ENCODE measurements at regions not wholly inside any gene's neighbourhood (a gene's known extent, or its start where the extent isn't known, plus 50 kb on each side); places are given as distances from the start of the nearest gene placed in this dataset.
A peak's percentile ranks its signal among the peaks of the same experiment; 100 is the strongest.

GRCh38 chr2:215831296-215831913, 181.9 kb downstream of the MREG start:
- CTCF ChIA-PET, result no interaction called here

DNA sequence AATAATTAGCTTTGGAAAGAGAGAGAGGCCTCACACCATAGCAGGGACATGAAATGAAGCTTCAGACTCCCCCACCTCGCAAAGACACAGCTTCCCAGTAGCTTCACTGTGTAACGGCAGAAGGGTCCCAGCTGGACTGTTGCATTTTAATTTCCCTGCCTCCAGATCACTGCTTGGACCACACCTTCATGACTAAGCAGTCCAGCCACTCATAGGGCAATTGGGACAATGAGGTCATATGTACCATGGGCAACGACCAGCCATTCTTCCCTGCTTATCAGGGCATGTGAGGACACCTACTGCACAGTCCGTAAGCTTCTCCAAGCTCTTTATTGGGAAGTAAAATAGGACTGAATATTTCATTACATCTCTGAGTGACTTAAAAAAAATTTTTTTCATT, 183.0 kb downstream of the MREG start:
- POLR2A ChIA-PET, result no interaction called here
- CTCF ChIA-PET, result interaction anchor here (0.6 kb wide), 1 partner anchor 21 kb away, joined by 3 read pairs; no protein-coding TSS in a partner anchor
- TF ChIP-seq ELF4 (IDR thresholded peaks at IDR 0.05) (no peak), SP1 (IDR thresholded peaks at IDR 0.05) (no peak), TARDBP (IDR thresholded peaks at IDR 0.05) (no peak), ARNT (IDR thresholded peaks at IDR 0.05) (no peak), L3MBTL2 (conservative IDR thresholded peaks at IDR 0.05) (no peak), FOXA1 (IDR thresholded peaks at IDR 0.05) (no peak), HDGF (IDR thresholded peaks at IDR 0.05; ENCODE audit: borderline replicate concordance) (no peak), SUZ12 (IDR thresholded peaks at IDR 0.05) (no peak), FOXM1 (IDR thresholded peaks at IDR 0.05; ENCODE audit: borderline replicate concordance) (no peak)
- TF ChIP-seq, protein P1, sequence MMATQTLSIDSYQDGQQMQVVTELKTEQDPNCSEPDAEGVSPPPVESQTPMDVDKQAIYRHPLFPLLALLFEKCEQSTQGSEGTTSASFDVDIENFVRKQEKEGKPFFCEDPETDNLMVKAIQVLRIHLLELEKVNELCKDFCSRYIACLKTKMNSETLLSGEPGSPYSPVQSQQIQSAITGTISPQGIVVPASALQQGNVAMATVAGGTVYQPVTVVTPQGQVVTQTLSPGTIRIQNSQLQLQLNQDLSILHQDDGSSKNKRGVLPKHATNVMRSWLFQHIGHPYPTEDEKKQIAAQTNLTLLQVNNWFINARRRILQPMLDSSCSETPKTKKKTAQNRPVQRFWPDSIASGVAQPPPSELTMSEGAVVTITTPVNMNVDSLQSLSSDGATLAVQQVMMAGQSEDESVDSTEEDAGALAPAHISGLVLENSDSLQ (IDR thresholded peaks at IDR 0.05), result no peak
- no peak for DNase-seq (ENCODE audit: extremely low spot score)

More at GRCh38 chr2:215831296-215831913, 181.9 kb downstream of the MREG start:
- DNase-seq (ENCODE audit: extremely low spot score), result no peak
- TF ChIP-seq HDGF (IDR thresholded peaks at IDR 0.05; ENCODE audit: borderline replicate concordance), result no peak
- no peak for TF ChIP-seq FOXA1 (IDR thresholded peaks at IDR 0.05)
- no peak for TF ChIP-seq CTBP1 (IDR thresholded peaks at IDR 0.05; ENCODE audit: borderline replicate concordance)
- POLR2A ChIA-PET, result no interaction called here

DNA sequence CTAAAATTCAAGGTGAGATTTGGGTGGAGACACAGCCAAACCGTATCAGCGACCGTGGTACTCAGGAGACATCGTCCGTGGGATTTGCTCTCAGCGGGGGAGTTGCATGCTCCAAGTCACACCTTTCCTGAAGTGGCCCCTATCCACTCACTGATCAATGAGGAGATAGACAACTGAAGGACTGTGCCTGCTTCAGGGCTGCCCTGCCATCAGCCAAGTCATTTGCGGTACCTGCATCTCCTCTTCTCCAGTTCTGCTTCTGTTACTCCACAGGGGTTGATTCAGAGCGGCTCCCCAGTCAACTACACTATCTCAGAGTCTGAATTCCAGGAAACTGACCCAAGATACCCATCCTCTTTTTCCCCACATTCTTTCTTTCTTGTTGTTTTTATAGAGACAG, 184.1 kb downstream of the MREG start:
- ChIA-PET CTCF (no interaction called here), POLR2A (no interaction called here)
- TF ChIP-seq ELF4 (IDR thresholded peaks at IDR 0.05) (no peak), FOXM1 (IDR thresholded peaks at IDR 0.05; ENCODE audit: borderline replicate concordance) (no peak), TARDBP (IDR thresholded peaks at IDR 0.05) (no peak), ZNF384 (IDR thresholded peaks at IDR 0.05) (no peak), L3MBTL2 (conservative IDR thresholded peaks at IDR 0.05) (no peak), ARNT (IDR thresholded peaks at IDR 0.05) (no peak), FOXA1 (IDR thresholded peaks at IDR 0.05) (no peak), SP1 (IDR thresholded peaks at IDR 0.05) (no peak)
- no peak for DNase-seq (ENCODE audit: extremely low spot score)

- CTCF ChIA-PET, result interaction anchor here (0.5 to 1.9 kb wide), 4 partner anchors 11 to 389 kb away, joined by 3 to 5 read pairs (median 3); no protein-coding TSS in a partner anchor
Observed at GRCh38 chr2:215828528-215829184, 184.7 kb downstream of the MREG start.

DNA sequence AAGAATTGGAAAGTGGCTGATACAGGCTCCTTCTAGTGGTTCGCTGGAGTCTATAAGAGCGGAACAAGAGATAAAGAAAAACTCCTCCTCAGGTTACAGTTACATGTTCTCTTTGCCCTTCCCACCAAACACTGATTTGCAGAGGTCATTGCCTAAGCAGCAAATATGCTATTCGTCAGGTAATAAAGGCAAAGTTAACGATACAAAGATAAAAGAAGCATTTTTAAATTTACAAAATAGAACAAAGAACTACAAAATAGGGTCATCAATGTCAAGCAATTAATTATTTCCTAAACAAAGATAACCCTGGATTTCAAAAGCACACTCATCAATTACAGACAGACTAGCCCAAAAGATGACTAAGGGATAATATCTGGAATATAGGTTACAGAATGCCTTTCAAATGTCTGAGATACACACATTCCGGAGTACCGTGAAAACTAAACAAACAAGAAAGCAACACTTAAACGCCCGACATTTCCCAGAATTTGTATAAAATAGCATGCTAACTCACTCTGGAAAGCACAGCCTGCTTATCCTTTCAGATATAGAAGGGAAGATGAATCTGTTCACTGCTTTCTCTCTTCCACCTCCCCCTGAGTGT, 186.4 kb downstream of the MREG start:
- ChIA-PET CTCF (interaction anchor here (1.9 kb wide), 1 partner anchor 13 kb away, joined by 5 read pairs; no protein-coding TSS in a partner anchor), POLR2A (no interaction called here)
- no peak for DNase-seq (ENCODE audit: extremely low spot score)
- no peak for TF ChIP-seq TARDBP (IDR thresholded peaks at IDR 0.05)
- TF ChIP-seq CTBP1 (IDR thresholded peaks at IDR 0.05; ENCODE audit: borderline replicate concordance), result no peak
- TF ChIP-seq FOXK2 (IDR thresholded peaks at IDR 0.05), result no peak
- no peak for TF ChIP-seq FOXM1 (IDR thresholded peaks at IDR 0.05; ENCODE audit: borderline replicate concordance)
- TF ChIP-seq LEF1 (IDR thresholded peaks at IDR 0.05; ENCODE audit: borderline replicate concordance), result no peak

More at GRCh38 chr2:215828528-215829184, 184.7 kb downstream of the MREG start:
- no peak for TF ChIP-seq TARDBP (IDR thresholded peaks at IDR 0.05)
- TF ChIP-seq ELF4 (IDR thresholded peaks at IDR 0.05), result no peak
- TF ChIP-seq, protein P1 (IDR thresholded peaks at IDR 0.05), result no peak
- TF ChIP-seq SP1 (IDR thresholded peaks at IDR 0.05), result no peak
- no peak for TF ChIP-seq FOXK2 (IDR thresholded peaks at IDR 0.05)
- no peak for TF ChIP-seq NFRKB (IDR thresholded peaks at IDR 0.05)
- no peak for TF ChIP-seq FOXM1 (IDR thresholded peaks at IDR 0.05; ENCODE audit: borderline replicate concordance)
- no peak for TF ChIP-seq ZNF384 (IDR thresholded peaks at IDR 0.05)
- TF ChIP-seq HDGF (IDR thresholded peaks at IDR 0.05; ENCODE audit: borderline replicate concordance), result no peak
- TF ChIP-seq L3MBTL2 (conservative IDR thresholded peaks at IDR 0.05), result no peak
- TF ChIP-seq FOXA1 (IDR thresholded peaks at IDR 0.05), result no peak
- no peak for TF ChIP-seq ARNT (IDR thresholded peaks at IDR 0.05)
- no peak for TF ChIP-seq CTBP1 (IDR thresholded peaks at IDR 0.05; ENCODE audit: borderline replicate concordance)
- no peak for TF ChIP-seq LEF1 (IDR thresholded peaks at IDR 0.05; ENCODE audit: borderline replicate concordance)
- no peak for TF ChIP-seq SUZ12 (IDR thresholded peaks at IDR 0.05)
- DNase-seq (ENCODE audit: extremely low spot score), result peak; percentile 67
- POLR2A ChIA-PET, result no interaction called here

- TF ChIP-seq, protein P1 (IDR thresholded peaks at IDR 0.05), result no peak
- TF ChIP-seq BHLHE40 (IDR thresholded peaks at IDR 0.05; ENCODE audit: borderline replicate concordance), result no peak
- TF ChIP-seq HDGF (IDR thresholded peaks at IDR 0.05; ENCODE audit: borderline replicate concordance), result no peak
- TF ChIP-seq TARDBP (IDR thresholded peaks at IDR 0.05), result no peak
- CTCF ChIA-PET, result no interaction called here
- no peak for DNase-seq (ENCODE audit: extremely low spot score)
- POLR2A ChIA-PET, result no interaction called here
Observed at GRCh38 chr2:215826376-215826775, 187.0 kb downstream of the MREG start.

All from HEK293T (cell line).